GM12873 (cell line): ENCODE measurements at regions not wholly inside any gene's neighbourhood (a gene's known extent, or its start where the extent isn't known, plus 50 kb on each side); places are given as distances from the start of the nearest gene placed in this dataset.

ENCODE experiments used
- TF ChIP-seq, protein P1 (sequence below): IDR thresholded peaks from 2 replicates; pipeline ENCODE4 v1.5.1; 2012; ENCODE audit warnings: low read depth, mild to moderate bottlenecking, moderate library complexity, low read length, control low read depth; ENCODE audit not compliant: insufficient read depth; ENCODE audit errors: missing control alignments

DNA sequence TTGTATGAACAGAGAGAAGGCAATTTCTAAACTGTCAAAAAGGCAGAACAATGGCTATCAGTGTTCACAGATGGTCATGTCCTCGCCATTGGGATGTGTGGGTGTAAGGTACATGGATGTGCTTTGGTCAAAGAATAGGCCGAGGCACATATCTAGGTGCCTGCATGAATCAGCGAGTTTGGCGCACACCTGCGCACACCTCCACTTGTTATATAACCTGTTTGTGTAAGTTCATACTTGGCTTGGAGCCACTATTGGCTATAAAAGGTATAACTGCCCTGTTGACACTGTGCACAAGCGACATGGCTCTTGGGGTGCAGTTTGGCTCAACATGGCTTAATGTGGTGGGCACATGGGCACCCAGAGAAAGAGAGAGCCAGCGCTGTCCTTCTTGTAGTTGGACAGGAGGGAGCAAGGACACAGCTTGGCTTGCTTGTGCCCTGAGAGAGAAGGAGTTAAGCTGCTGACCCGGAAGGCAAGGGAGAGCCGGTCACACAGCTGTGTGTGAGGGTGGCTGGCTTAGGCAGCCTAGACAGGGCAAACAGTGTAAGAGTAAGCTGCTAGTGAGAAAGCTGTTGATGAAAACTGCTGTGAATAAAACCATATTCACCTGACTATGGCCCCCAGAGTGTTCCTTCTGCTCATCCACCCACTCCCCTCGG is 499.1 kb downstream of the KCNJ2 start:
- TF ChIP-seq, protein P1, sequence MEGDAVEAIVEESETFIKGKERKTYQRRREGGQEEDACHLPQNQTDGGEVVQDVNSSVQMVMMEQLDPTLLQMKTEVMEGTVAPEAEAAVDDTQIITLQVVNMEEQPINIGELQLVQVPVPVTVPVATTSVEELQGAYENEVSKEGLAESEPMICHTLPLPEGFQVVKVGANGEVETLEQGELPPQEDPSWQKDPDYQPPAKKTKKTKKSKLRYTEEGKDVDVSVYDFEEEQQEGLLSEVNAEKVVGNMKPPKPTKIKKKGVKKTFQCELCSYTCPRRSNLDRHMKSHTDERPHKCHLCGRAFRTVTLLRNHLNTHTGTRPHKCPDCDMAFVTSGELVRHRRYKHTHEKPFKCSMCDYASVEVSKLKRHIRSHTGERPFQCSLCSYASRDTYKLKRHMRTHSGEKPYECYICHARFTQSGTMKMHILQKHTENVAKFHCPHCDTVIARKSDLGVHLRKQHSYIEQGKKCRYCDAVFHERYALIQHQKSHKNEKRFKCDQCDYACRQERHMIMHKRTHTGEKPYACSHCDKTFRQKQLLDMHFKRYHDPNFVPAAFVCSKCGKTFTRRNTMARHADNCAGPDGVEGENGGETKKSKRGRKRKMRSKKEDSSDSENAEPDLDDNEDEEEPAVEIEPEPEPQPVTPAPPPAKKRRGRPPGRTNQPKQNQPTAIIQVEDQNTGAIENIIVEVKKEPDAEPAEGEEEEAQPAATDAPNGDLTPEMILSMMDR: no peak

DNA sequence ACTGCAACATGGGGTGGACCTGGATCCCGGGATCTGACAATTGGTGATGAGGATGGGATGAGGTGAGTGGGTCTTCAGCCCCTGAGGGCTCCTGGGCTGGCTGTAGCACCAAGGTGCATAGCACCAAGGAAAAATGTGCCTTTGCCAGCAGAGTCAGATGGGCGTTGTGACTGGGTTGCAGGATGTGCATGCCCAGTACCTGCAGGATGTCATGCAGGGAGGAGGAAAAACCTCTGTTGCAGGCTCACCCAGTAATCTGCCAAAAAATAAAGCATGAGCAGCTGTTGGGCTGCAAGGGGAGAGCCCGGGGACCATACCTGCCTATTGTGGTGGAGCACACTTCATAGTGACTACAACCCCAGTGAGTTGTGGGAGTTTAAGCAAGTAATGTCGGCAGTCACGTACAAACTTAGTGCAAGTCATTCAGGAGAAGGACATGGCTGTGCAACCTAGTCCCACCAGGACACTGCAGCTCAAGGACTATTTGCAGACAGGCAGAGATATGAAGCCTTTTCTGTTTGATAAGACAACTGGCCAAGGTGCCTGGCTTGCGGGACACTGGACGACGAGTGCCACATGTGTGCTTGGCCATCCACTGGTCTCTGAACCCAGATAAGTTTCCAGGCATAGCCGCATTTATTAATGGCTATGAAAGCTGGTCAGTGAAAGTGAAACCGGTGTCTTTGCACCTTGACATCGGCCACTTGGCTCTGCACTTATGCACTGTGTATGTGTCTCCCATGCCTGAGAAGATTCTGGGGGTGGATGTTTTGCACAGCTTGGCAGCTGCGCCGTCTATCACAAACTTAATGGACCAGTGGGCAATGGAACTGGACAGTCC is 499.8 kb downstream of the KCNJ2 start:
- TF ChIP-seq, protein P1: no peak

DNA sequence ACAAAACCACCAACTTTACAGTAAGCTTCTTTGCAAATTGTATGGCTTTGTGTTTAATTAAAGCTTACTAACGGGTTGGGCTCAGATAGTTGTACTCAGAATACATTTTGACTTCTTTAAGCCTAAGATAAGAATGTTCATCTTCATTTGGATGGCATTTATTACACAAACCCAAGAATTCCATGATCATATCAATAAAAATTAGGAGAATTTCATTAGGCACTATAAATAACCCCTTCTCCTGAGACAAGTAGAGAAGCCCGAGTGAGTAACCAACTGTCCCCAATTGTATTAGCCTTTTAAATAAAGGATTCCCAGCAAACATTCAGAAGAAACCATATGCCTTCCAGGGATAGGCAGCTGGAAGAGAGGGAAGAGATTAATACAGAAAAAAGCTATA is 504.7 kb downstream of the KCNJ2 start:
- TF ChIP-seq, protein P1: no peak

DNA sequence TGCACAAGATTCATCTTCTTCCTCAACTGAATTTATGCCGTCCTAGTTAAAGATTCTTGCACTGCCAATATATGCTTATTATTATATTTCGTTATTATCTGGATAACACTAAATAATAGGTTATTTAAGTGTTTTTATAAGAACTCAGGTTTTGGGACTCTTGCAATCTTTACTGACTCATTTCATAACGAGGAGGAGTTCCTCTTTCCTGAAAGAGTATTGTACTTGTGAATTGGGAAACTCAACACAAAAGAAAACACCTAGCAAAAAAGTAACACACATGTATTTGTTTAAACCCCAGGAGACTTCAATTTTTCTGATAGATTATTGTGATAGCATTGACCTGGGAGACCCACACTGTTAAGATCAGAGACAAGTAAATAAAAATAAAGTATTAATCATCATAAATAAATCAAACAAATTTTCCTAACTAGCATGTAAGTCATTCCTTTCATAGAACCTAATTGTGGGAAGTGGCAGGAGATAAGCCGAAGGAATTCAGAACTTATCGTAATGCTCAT is 505.8 kb downstream of the KCNJ2 start:
- TF ChIP-seq, protein P1: no peak

DNA sequence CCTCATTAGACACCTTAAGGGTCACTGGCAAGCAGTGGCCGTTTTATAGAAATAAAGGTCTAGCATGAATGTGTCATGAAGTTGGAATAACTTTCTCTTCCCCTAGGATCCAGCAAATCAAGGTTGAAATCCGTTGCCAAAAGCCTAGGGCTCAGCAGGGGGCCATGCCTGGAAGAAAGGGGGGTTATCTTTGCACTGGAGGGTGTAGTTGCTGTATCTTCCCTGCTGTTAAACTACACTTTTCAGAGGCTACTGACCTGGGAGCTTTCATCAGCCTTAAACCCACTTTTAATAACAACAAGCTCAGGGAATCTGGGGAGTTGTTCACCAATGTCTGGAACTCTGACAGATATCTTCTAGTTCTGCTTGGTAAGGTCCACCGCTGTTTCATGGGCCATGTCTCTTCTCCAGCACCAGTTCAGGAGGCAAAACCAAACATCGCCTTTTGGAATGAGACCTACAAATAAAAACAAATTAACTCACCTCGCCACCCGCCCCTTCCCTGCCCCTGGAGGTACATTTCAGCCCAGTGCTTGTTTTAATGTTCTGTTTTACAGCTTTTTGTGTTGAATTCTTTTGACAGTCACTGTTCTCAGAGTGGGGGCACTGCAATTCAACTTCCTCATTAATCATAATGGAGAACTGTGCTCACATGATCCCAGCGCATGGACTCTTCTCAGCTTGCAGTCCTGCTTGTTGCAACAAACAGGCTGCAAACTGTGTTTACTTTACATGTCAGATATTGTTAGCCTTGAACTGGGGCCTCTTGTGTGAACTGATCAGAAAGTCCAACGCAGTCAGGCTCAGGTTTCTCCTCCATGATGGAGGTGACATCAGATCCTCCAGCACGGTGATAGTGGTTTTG is 508.7 kb downstream of the KCNJ2 start:
- TF ChIP-seq, protein P1: no peak

DNA sequence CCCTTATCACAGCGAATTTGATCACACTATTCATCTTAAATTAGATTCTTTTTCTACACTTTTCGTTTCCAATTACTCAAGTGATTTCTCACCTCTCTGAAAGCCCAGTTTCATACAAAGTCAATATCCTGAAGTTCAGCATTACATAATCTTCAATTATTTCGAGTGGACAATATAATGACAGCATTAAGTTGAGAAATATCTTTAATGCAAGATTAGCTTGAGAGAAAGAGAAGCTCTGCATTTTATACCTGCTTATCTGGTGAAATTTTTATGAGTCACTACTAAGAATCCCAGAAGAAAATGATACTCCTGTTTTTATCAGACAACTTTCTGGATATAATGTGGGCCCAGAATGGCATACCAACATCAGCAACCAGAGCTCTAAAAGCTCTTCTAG is 509.6 kb downstream of the KCNJ2 start:
- TF ChIP-seq, protein P1: no peak

DNA sequence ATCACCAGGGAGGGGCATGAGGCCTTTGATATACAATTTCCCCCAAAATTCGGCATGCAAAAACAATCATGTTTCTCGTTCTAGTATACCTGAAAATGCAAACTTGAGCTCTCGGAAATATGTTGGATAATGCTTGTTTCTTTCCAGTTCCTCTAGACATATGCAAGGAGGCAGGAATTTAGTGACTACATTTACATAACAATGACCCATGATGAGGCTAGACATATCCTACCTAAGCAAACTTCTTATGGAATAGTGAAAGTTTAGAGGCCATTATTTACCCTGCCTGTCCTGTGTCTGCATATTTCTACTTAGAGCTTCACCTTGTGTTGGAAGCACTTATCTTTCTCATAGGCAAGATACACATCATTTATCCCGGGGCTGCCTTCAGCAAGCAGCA is 514.6 kb downstream of the KCNJ2 start:
- TF ChIP-seq, protein P1: no peak
